CD14-positive monocyte (primary cell): ENCODE measurements at regions not wholly inside any gene's neighbourhood (a gene's known extent, or its start where the extent isn't known, plus 50 kb on each side); places are given as distances from the start of the nearest gene placed in this dataset.

Experiments used
- DNase-seq, 3 donors: peaks; one replicate each; pipeline ENCODE4 v3.0.0-alpha.2; 2011 to 2022
- H2AFZ ChIP-seq: 2 replicates; pipeline ENCODE4 v1.6.0; 2012; ENCODE audit warnings: mild to moderate bottlenecking, low read depth, low read length, inconsistent platforms; ENCODE audit not compliant: insufficient read depth, poor library complexity, severe bottlenecking
- H3K27ac ChIP-seq, 2 donors: 1 replicate in 1 of 2; 2 replicates in 1 of 2; pipeline ENCODE4 v1.5.1; 2012 to 2013; ENCODE audit warnings: low read length in 2 of 2, control low read depth in 1 of 2, inconsistent platforms in 1 of 2, low read depth in 1 of 2, mild to moderate bottlenecking in 1 of 2
- H3K27me3 ChIP-seq, 2 donors: one replicate each; pipeline versions ENCODE4 v1.6.0 to v1.6.1; 2011 to 2013; ENCODE audit warnings: low read length in 2 of 2; ENCODE audit not compliant: control insufficient read depth in 2 of 2, insufficient read depth in 2 of 2
- H3K36me3 ChIP-seq, 2 donors: replicated peaks in 1 of 2; 1 replicate in 1 of 2; 2 replicates in 1 of 2; pipeline versions ENCODE4 v1.5.1 to v1.6.1; 2012 to 2013; ENCODE audit warnings: low read length in 2 of 2, control low read depth in 1 of 2, inconsistent platforms in 1 of 2, mild to moderate bottlenecking in 1 of 2; ENCODE audit not compliant: insufficient read depth in 2 of 2, control insufficient read depth in 1 of 2
- H3K4me1 ChIP-seq, 2 donors: 1 replicate in 1 of 2; 2 replicates in 1 of 2; pipeline versions ENCODE4 v1.5.1 to v1.6.1; 2012 to 2013; ENCODE audit warnings: low read length in 2 of 2, control low read depth in 1 of 2, inconsistent platforms in 1 of 2, mild to moderate bottlenecking in 1 of 2, moderate library complexity in 1 of 2; ENCODE audit not compliant: insufficient read depth in 2 of 2, control insufficient read depth in 1 of 2
- H3K4me2 ChIP-seq: replicated peaks from 2 replicates; pipeline ENCODE3; 2012; ENCODE audit warnings: low read length, moderate library complexity, mild to moderate bottlenecking; ENCODE audit not compliant: poor library complexity, severe bottlenecking; ENCODE audit errors: extremely low read depth
- H3K4me3 ChIP-seq, 3 experiments: fragments of 200-600 bp in 1 of 3; sonication (generic) in 1 of 3; replicated peaks in 1 of 3; 1 replicate in 2 of 3; 2 replicates in 1 of 3; pipeline ENCODE4 v1.5.1; 2011 to 2013; ENCODE audit warnings: low read length in 3 of 3, mild to moderate bottlenecking in 3 of 3, control low read depth in 2 of 3, low read depth in 2 of 3, inconsistent platforms in 1 of 3, moderate library complexity in 1 of 3
- H3K79me2 ChIP-seq: 2 replicates; pipeline ENCODE4 v1.6.0; 2012; ENCODE audit warnings: mild to moderate bottlenecking, control low read depth, inconsistent platforms, low read length, moderate library complexity; ENCODE audit not compliant: insufficient read depth
- H3K9ac ChIP-seq: 2 replicates; pipeline ENCODE4 v1.6.0; 2017; ENCODE audit warnings: low read length, mild to moderate bottlenecking; ENCODE audit not compliant: insufficient read depth, poor library complexity, severe bottlenecking
- H3K9me3 ChIP-seq, 2 donors: replicated peaks in 1 of 2; 1 replicate in 1 of 2; 2 replicates in 1 of 2; pipeline versions ENCODE4 v1.5.1 to v1.6.1; 2012 to 2013; ENCODE audit warnings: low read length in 2 of 2, control low read depth in 1 of 2; ENCODE audit not compliant: control insufficient read depth in 1 of 2, insufficient read depth in 1 of 2
- H4K20me1 ChIP-seq: 2 replicates; pipeline ENCODE4 v1.6.0; 2012; ENCODE audit warnings: mild to moderate bottlenecking, low read length, control low read depth, moderate library complexity; ENCODE audit not compliant: insufficient read depth
- H3K27ac Mint-ChIP-seq, 7 donors: one replicate each; pipeline ENCODE4 v1.8.0; 2020; ENCODE audit warnings: mild to moderate bottlenecking in 7 of 7, mixed read lengths in 7 of 7, moderate library complexity in 6 of 7, inconsistent platforms in 2 of 7
- H3K27me3 Mint-ChIP-seq, 3 donors: one replicate each; pipeline ENCODE4 v1.8.0; 2021 to 2022; ENCODE audit warnings: low read depth in 3 of 3, mild to moderate bottlenecking in 3 of 3, mixed read lengths in 3 of 3, moderate library complexity in 3 of 3, inconsistent platforms in 1 of 3
- H3K36me3 Mint-ChIP-seq, 2 donors: one replicate each; pipeline ENCODE4 v1.8.0; 2020; ENCODE audit warnings: mixed read lengths in 2 of 2, inconsistent platforms in 1 of 2, mild to moderate bottlenecking in 1 of 2
- H3K4me1 Mint-ChIP-seq: one replicate; pipeline ENCODE4 v1.8.0; 2020; ENCODE audit warnings: mild to moderate bottlenecking, mixed read lengths
- H3K4me3 Mint-ChIP-seq, 2 donors: one replicate each; pipeline ENCODE4 v1.8.0; 2020; ENCODE audit warnings: mild to moderate bottlenecking in 2 of 2, mixed read lengths in 2 of 2, moderate library complexity in 1 of 2
- H3K9me3 Mint-ChIP-seq, 7 donors: one replicate each; pipeline ENCODE4 v1.8.0; 2020 to 2022; ENCODE audit warnings: mixed read lengths in 7 of 7, mild to moderate bottlenecking in 6 of 7, moderate library complexity in 6 of 7, inconsistent platforms in 2 of 7
- CTCF ChIP-seq: fragments of 200-600 bp; IDR thresholded peaks from one replicate; pipeline ENCODE4 v1.8.0; 2022; ENCODE audit warnings: antibody characterized with exemption, mild to moderate bottlenecking
- WGBS: methylation state at CpG from one replicate; pipeline ENCODE4 v1.1.5; 2013; ENCODE audit warnings: missing lambda C conversion rate; ENCODE audit not compliant: insufficient coverage; 5-methylcytosine and 5-hydroxymethylcytosine counted together
- intact Hi-C, 2 donors: fragments of 100-400 bp; cut with micrococcal nuclease; formaldehyde crosslinking; loops; one replicate each; pipeline versions ENCODE4 v1.15.0 to v1.15.1; 2023

GRCh38 chr22:25403811-25404471, 160.5 kb upstream of the GRK3 start:
- intact Hi-C loops: loop anchor here in 1 of 2 donors (2.0 kb wide), 1 partner anchor 17 kb away; no protein-coding TSS in a partner anchor
- Histone ChIP-seq H3K27ac (peak overlapping the region in 1 of 2 donors; percentile 95), H2AFZ (peak overlapping the region; percentile 67), H4K20me1 (peaks cover 58% of the 10 kb centered on the region), H3K79me2 (peaks cover 60% of the 10 kb centered on the region), H3K4me2 (peak overlapping the region; percentile 96), H3K36me3 (no peaks in the 10 kb centered on the region), H3K27me3 (no peaks in the 10 kb centered on the region), H3K4me1 (peaks cover 44 to 53% of the 10 kb centered on the region in 2 donors), H3K9me3 (no peaks in the 10 kb centered on the region), H3K9ac (peak overlapping the region; percentile 90), H3K4me3 (peak overlapping the region; percentile 56 to 86 (median 69))
- H3K9me3 Mint-ChIP-seq: peaks cover 0 to 4% (median 0%) of the 10 kb centered on the region in 7 donors
- 2% methylated on average over 14 of the region's 15 CpGs for WGBS
- H3K27ac Mint-ChIP-seq: peak overlapping the region in 6 of 7 donors; percentile 40 to 82 (median 56)
- H3K36me3 Mint-ChIP-seq: peaks cover 2 to 8% of the 10 kb centered on the region in 2 donors
- H3K27me3 Mint-ChIP-seq: peaks cover 3 to 12% (median 5%) of the 10 kb centered on the region in 3 donors
- DNase-seq: peak in 2 of 3 donors; percentile 28 to 53
- H3K4me1 Mint-ChIP-seq: peaks cover 62% of the 10 kb centered on the region
- TF ChIP-seq CTCF: no peak
- peak overlapping the region; percentile 93 to 96 for H3K4me3 Mint-ChIP-seq

- peak overlapping the region; percentile 56 to 86 (median 69) for H3K4me3 ChIP-seq
- H3K27me3 ChIP-seq: no peaks in the 10 kb centered on the region
- 0% methylated on average over 36 of the region's 36 CpGs for WGBS
- peak overlapping the region; percentile 96 for H3K4me2 ChIP-seq
- Mint-ChIP-seq H3K4me3 (peak overlapping the region; percentile 93 to 96), H3K9me3 (peaks cover 0 to 3% (median 0%) of the 10 kb centered on the region in 7 donors), H3K4me1 (peaks cover 62% of the 10 kb centered on the region), H3K27me3 (peaks cover 3 to 12% (median 5%) of the 10 kb centered on the region in 3 donors), H3K27ac (peak overlapping the region in 2 of 7 donors; percentile 50 to 62), H3K36me3 (peaks cover 2 to 8% of the 10 kb centered on the region in 2 donors)
- DNase-seq: no peak
- H3K9me3 ChIP-seq: no peaks in the 10 kb centered on the region
- peaks cover 55% of the 10 kb centered on the region for H3K79me2 ChIP-seq
- H3K36me3 ChIP-seq: no peaks in the 10 kb centered on the region
- peak overlapping the region; percentile 67 for H2AFZ ChIP-seq
- peak overlapping the region in 1 of 2 donors; percentile 95 for H3K27ac ChIP-seq
- TF ChIP-seq CTCF: no peak
- peaks cover 52% of the 10 kb centered on the region for H4K20me1 ChIP-seq
- H3K9ac ChIP-seq: peak overlapping the region; percentile 90
- intact Hi-C loops: loop anchor here in 1 of 2 donors (2.0 kb wide), 1 partner anchor 16 kb away; no protein-coding TSS in a partner anchor
- peaks cover 44 to 53% of the 10 kb centered on the region in 2 donors for H3K4me1 ChIP-seq
These were observed 159.9 kb upstream of the GRK3 start for GRCh38 chr22:25404556-25404927.
